HG02642 (cell line): ENCODE measurements at regions not wholly inside any gene's neighbourhood (a gene's known extent, or its start where the extent isn't known, plus 50 kb on each side); places are given as distances from the start of the nearest gene placed in this dataset.

Source experiments
- ATAC-seq: cut with Tn5 transposase; IDR thresholded peaks from one replicate; pipeline ENCODE4 v1.9.1; 2021; ENCODE audit warnings: mild to moderate bottlenecking; ENCODE audit not compliant: unreplicated experiment, poor library complexity

DNA sequence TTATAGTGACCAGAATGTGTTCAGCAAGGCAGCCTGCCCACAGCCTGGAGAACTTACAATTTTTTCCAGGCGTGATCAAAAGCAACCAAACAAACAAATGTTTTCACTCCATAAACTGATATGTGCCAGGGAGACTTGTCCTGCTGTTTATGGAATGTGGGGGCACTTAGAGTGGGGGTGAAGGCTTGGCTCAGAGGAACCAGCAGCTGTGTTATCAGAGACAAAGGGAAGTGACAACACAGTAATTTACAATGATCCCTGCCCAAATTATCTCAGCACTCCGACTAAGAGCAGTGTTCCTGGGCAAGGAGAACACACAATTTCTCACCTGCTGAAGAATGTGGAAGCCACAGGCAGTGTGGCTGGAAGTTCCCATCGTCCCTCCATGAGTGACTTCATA, 429.1 kb upstream of the IRX4 start:
- ATAC-seq: no peak

DNA sequence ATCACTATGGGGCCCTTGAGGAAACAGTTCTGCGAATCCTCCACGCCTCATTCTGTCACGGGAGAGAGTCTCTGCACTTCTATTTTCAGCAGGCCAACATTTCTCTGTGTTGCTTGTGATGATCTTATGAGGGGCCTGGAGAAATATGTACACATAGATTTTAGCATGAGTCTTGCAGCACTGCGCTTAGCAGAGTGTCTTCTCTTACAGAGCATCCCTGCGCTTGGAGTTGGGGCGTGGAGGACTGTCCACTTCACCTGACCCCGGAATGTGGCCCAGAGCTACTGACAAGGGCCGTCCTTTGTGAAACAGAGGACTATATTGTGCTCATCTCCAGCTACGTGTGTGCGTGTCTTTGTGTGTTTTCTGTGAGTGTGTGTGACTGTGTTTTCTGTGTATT, 428.2 kb upstream of the IRX4 start:
- no peak for ATAC-seq

DNA sequence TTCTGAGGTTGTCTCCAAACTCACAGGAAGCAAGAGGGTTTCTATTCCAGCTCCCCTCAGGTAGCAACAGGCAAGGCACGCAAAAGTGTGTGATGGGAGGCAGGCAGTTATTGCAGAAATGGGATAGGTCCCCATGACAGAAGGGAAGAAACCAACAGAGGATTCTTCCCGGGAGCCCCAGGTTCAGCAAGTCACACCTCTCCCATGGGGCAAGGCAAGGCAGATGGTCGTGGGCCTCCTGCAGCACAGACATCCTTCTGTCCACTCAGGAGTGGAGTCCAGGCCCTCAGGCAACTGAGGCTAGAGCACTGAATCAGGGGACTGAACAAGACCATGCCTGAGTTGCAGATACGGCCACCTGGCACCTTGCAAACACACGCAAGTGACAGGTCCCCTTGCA, 424.9 kb upstream of the IRX4 start:
- ATAC-seq: no peak

DNA sequence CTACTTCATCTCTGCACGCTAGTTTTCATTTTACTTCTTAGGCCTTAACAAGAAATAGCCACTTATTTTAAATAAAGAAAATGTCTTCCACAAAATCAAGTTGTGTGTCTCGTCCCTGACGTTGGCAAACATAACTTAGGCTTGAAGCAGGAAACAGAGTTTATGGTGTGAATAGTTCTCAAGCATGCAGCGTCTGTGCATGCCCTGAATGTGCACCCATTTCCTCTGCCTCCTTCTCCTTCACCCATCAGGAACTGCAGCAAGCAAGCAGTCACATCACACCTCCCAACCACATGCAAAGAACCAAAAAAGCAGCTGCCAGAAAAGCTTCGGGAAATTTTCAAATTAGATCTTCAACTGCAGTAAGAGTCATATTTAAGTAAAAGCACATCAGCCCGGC, 424.0 kb upstream of the IRX4 start:
- no peak for ATAC-seq

DNA sequence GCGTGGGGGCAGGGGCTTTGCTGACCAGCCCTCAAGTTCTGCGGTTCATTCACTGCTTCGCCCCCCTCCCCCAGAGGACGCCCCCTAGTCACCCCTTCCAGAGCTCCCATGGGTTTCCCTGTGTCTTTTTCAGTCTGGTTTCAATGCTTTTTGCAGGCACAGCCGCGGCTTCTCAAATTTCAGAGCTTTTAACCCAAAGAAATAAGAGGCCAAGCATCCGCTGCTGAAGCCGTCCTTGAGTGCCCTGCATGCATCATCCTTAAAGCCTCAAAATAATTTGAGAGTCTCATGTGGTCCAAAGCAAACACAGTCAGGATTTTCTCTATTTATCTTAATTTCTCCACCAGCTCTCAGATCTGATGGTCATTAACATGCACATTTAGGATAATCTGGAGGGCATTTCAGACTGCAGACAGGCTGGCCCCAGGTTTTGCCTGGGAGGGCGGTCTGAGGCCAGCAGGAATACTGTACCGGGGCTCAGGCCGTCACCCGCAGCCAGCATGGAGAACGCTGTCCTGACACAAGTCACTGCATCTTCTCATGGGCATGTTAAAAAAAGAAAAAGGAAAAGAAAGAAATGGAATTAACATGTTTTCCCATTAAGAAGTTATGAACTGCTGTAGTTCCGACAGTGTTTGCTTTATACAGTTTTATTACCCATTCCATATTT, 420.8 kb upstream of the IRX4 start:
- no peak for ATAC-seq

DNA sequence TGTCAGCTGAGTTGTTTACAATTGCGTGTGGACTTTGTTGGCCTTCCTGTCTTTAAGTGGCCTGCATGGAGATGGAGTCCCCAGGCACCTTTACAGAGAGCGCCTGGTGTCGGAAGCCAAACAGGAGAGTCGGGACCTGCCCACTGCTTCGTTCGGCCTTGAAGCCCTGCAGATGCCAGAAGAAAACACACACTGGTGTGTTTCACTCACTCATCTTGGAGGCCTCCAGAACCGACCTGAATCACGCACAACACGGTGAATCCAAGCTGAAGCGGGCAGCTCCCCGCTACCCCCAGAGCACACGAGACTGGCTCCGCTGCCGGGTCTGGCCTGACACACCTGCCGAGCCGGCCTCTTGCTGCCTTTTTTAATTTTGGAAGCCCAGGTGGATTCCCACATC, 419.4 kb upstream of the IRX4 start:
- ATAC-seq: no peak

DNA sequence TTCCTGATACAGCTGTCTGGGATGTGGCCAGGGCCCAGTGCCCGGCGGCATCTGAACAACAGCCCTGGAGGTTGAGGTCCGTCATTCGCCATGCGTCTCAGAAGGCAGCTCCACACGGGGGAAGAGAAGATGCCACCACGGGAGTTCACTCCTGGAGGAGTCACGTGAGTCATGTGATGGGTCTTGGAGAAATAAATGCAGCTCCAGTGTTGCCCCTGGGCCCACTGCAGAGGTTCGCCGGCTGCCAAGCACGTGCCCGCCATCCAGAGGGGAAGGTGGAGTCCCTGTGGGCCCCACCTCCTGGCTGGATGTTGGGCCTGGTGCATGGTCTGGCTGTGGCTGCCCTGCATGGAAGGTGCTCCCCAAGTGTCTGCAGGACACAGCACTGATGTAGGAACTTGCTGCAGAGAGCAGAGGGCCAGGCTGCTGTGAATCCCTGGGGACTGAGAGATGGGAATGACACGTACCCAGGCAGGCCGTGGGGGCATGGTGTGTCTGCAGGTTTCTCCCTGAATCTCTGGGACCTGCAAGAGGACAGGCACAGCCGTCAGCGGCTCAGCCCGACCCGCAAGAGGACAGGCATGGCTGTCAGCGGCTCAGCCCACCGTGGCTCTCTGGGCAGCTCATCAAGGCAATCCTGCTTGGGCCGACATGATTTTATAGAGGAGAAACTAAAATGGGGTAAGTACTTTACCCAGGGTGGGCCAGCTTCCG, 418.3 kb upstream of the IRX4 start:
- ATAC-seq: no peak

DNA sequence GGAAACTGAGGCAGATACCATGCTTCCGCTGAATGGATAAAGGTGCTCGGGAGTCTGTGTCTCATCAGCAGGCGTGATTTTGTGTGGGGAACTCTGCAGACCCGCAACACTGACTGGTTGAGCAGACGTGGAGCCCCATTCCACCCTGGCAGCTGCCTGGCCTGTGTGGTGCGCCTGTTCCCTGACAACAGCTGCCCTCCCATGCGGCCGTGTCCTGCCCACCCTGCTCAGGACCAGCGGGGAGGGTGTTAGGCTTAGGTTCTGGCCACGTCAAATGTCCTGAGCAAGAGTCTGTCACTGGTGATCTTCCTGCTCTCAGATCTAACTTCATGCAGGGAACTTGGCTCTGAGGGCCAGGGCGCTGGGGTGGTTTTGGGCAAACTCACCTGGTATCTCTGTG, 417.7 kb upstream of the IRX4 start:
- no peak for ATAC-seq

DNA sequence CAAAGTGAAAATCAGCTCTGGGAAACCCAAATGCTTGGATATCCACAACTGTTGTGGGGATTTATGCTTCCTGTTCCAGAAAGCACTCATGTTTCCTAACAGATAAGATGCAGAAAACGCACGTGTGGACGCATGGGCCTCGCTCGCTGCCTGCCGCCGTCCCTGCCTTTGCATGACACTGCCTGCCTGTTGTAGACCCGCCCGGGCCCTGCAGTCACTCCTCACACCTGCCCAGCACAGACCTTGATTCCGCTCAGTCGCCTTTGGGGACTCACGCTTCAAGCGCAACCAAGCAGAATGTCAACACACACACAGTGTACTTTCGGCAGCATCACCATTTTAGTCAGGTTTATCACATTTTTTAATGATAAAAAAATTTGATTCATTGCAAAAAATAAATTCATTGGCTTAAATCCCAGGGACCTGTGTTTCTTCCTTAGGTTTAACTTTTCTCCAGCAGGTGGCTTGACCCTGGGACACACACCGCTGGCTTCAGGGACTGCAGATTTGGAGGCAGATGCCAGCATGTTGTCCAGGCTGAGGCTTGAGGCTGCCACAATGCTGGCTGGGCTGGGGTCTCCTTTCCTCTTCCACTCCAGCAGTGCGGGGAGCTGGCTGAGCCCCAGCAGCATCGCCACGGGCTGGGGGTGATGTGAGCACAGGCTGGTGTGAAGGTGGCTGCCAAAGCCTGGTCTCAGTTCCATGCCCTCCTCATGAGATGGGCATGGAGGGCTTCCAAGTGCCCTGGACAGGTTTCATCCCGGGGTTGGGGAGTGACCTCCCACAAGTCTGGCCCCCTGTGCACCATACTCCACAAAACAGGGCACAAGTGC, 416.9 kb upstream of the IRX4 start:
- no peak for ATAC-seq

DNA sequence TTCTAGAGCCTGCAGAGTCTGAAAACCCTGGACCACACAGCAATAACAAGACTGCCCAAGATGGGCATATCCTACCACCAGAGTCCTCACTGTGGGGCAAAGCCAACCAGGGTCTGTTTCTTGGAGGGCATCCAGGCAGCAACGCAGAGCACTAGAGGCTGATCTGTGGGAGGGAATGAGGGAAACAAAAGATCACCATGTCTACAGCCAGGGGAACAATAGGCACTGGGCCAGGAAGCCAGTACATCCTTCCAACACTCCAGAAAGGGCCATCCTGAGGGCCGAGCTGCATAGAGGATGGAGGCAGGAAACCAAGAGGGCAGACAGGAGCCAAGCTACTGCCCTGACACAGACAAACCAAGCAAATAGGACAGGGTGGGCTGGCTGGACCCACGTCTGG, 416.1 kb upstream of the IRX4 start:
- no peak for ATAC-seq

DNA sequence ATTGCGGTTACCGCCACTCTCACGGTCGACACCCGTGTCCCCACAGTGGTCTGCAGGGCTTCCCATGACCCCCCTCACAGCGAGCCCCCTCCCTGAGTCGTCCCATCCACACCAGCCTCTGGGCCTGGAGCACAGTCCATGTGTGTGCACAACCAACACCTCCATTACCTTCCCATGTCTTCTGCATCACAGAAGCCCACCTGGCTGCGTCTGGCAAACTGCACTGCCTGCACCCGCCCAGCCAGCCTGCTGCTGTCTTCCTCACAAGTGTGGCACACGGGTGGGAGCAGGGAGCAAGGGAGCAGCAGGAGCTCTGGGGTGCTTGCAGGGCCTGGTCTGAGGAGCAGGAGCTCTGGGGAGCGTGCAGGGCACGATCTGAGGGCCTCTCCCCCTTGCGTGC, 415.3 kb upstream of the IRX4 start:
- no peak for ATAC-seq

DNA sequence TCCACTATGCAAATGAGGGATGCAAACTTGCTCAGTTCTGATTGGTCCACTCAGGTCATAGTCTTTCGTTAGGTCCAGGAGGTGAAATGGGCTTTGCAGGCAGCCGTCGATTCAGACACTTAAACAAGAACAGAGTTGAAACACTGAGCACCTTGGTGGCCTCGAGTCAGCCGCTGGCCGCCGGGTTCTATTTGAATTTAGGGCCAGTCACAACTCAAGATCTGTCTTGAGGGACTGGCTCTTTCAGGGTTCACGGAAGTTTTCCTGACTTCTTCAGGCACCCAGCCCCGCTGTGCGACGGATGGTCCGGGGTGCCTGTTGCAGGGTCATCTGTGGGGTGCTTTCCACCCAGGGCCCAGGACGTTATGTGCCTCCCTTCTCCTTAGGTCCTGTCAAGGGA, 412.8 kb upstream of the IRX4 start:
- ATAC-seq: no peak

DNA sequence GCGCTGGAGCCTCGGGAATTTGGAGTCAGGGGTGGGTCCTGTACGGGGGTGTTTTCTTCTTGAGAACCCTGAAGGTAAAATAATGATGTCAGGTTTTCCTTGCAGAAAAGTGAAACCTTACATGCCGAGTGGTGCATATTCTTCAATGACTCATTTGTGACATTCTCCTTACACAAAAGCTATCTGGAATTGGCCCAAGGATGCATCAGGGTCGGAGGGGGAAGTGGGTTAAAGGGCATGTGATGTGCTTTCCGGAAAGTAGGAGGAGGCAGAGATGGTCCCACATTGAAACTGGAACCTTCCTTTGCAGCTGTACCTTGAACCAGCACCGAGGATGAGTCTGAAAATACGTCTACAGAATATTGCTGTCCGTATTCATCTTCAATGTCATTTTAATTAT, 411.2 kb upstream of the IRX4 start:
- no peak for ATAC-seq

DNA sequence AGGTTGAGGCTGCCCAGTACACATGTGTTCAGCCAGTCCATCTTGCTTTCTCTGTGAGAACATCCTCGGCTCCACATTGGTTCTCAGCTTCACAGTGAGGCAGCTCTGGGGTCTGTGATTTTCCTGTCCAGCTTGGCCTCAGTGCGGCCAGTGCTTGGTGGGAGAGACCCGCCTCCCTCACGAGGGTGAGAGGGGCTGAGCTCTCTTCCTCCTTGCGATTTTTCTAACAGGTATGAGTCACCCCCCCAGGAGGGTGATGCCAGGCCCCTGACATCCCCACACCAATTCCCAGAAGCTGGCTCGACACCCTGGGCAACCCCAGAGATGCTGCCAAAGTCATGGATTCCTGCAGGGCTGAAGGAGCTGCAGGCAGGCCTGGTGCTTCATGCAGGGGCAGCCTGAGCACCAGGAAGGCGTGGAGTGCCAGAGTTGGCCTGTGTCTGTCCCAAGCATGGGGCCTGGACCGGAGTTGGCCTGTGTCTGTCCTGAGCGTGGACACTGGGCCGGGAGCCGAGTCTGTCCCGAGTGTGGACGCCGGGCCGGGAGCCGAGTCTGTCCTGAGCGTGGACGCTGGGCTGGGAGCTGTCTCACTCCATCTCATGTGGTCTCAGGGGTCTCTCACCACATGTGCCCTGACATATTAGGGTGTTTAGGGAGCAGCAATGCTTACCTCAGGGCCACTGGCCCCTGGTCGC, 408.6 kb upstream of the IRX4 start:
- no peak for ATAC-seq

DNA sequence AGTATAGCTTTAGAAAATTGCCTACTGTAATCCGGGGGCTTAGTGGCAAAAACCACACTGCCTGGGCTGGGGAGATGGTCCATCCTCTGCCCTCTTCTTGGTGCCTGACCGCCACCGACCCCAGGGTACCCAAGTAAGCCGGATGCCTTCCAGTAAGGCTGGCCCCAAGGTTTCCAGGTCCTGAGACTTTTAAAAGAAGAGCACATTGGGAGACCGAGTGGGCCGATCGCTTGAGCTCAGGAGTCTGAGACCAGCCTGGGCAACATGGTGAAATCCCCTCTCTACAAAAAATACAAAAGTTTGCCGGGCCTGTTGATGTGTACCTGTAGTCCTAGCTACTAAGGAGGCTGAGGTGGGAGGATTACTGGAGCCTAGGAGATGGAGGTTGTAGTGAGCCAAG, 406.7 kb upstream of the IRX4 start:
- no peak for ATAC-seq

DNA sequence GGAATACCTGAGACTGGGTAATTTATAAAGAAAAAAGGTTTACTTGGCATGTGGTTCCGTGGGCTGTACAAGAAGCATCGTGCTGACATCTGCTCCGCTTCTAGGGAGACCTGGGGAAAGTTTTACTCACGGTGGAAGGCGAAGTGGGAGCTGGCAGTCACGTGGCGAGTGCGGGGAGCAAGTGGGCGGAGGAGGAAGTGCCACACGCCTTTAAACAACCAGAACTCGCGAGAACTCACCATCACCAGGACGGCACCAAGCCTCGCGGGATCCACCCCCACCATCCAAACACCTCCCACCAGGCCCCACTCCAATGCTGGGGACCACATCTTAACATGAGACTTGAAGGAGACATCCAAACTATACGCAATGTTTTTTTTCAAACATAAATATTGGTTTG, 406.2 kb upstream of the IRX4 start:
- ATAC-seq: no peak

DNA sequence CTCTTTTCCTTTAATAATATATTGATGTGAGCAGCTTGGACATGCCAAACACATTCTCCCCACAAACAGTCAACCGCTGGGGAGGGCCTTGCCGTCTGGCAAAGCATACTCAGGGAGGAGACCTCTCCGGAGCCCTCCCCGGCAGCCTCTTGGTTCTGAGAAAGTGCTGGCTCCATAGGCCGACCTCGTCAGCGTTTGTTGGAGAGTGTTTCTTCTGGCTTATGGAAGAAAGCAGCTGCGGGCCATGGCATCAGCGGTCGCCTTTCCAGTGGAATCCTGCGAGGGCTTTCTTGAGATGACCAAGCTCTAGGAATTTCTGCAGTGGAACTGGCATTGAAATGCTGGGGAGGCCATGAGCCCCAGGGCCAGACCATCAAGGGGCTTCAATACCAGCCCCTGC, 405.7 kb upstream of the IRX4 start:
- ATAC-seq: no peak

DNA sequence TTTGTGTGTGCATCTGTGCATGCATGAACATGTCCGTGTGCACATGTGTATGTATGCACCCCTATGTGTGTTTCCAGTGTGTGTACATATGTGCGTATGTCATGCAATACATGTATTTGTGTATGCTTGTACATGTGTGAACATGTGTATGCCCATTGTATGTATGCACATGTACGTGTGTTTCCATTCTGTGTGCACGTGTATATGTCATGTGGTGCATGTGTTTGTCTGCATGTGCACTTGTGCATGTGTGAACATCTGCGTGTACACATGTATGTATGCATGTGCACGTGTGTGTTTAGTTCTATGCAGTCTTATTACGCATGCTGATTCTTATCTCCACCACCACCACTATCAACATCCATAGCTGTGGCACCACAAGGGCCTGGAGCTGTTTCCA, 403.5 kb upstream of the IRX4 start:
- no peak for ATAC-seq

DNA sequence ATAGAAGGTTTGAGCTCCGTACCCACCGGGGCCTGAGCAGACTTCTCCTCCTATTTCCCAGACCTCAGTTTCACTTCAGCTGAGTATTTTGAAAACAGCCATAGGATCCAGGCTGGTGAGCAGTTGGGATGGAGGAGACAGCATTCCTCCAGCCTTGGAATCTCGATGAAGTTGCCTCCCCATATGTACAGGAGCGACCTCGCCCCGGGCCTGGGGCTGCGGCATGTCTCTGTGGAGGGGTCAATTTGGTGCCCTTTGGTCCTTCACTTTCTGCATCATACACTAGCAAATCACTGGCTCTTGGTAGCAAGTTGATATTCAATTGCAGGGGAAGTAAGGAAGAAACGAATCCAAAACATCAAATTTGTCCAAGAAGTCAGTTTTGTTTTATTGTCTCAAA, 402.0 kb upstream of the IRX4 start:
- no peak for ATAC-seq

DNA sequence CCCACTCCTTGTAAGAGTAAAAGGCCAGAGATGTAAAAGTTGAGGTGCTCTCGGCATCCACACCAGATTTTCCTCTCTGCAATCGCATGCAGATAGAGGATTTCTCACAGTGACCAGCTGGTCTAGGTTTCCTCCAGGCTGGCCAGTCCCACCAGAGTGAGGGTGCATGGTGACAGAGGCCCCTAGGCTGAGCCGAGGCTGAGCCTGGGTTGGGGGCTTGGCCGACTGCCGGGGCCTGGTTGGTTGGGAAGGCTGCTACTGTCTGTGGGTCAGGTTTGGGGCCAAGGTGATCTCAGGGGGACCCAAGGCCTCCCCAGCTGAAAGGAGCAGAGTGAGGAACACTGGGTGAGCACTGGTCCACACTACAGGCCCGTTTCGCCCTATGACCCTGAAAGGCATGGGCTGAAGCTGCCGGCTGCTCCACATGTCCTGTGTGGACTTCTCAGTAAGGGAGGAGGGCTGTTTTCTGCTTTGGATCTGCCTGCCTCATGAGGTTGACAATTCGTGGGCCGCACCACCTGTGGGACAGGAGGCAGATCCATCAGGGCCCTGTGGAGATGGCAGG, 400.8 kb upstream of the IRX4 start:
- ATAC-seq: no peak

DNA sequence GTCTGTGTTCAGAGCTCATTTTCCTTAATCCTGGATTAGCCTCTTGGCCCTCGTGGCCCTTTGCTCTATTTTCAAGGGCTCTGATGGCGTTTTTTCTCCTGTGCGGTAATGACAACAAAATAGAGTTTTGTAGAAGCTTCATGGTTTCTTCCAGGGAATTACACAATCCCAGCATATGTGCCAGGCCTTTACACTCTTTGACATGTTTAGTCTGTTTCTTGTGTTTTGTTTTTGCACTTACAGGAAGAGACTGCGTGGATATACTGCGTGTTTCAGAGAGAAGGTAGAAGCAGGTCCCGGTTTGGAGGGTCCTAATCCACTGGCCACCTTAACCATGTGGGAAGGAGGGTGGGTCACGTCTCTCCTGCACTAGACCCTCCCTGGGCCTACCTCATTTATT, 400.2 kb upstream of the IRX4 start:
- ATAC-seq: no peak
